Loucy (cell line): ENCODE measurements at regions not wholly inside any gene's neighbourhood (a gene's known extent, or its start where the extent isn't known, plus 50 kb on each side); places are given as distances from the start of the nearest gene placed in this dataset.

Experiments used
- CTCF ChIP-seq: fragments of 200-600 bp; sonication (generic); conservative IDR thresholded peaks from 2 replicates; pipeline ENCODE4 v1.5.1; 2014; ENCODE audit warnings: mild to moderate bottlenecking, antibody characterized with exemption, low read length
- EZH2phosphoT487 ChIP-seq: fragments of 200-600 bp; IDR thresholded peaks from 2 replicates; pipeline ENCODE4 v1.6.1; 2018; ENCODE audit warnings: antibody characterized with exemption, mild to moderate bottlenecking, moderate library complexity, borderline replicate concordance

- TF ChIP-seq CTCF (no peak), EZH2phosphoT487 (no peak)
These were observed 982.6 kb upstream of the ATXN8OS start for GRCh38 chr13:69124996-69125395.
